Ishikawa (cell line): ENCODE measurements at regions not wholly inside any gene's neighbourhood (a gene's known extent, or its start where the extent isn't known, plus 50 kb on each side); places are given as distances from the start of the nearest gene placed in this dataset.
A peak's percentile ranks its signal among the peaks of the same experiment; 100 is the strongest.

Experiments used
- CEBPB ChIP-seq: IDR thresholded peaks from 2 replicates; pipeline ENCODE4 v1.6.1; 2012
- CREB1 ChIP-seq: IDR thresholded peaks from 2 replicates; pipeline ENCODE4 v1.6.1; 2012; ENCODE audit warnings: low read depth
- EGR1 ChIP-seq: IDR thresholded peaks from 2 replicates; pipeline ENCODE4 v1.6.1; 2012
- EP300 ChIP-seq: IDR thresholded peaks from 2 replicates; pipeline ENCODE4 v1.6.1; 2012; ENCODE audit warnings: borderline replicate concordance
- FOXM1 ChIP-seq: IDR thresholded peaks from 2 replicates; pipeline ENCODE4 v1.6.1; 2012; ENCODE audit warnings: low read depth, borderline replicate concordance
- MAX ChIP-seq: IDR thresholded peaks from 2 replicates; pipeline ENCODE4 v1.6.1; 2012
- NFIC ChIP-seq: IDR thresholded peaks from 2 replicates; pipeline ENCODE4 v1.6.1; 2012
- RAD21 ChIP-seq: IDR thresholded peaks from 2 replicates; pipeline ENCODE4 v1.6.1; 2012; ENCODE audit warnings: low read depth
- TAF1 ChIP-seq: IDR thresholded peaks from 2 replicates; pipeline ENCODE4 v1.6.1; 2012; ENCODE audit warnings: low read depth, mild to moderate bottlenecking
- TCF12 ChIP-seq: IDR thresholded peaks from 2 replicates; pipeline ENCODE4 v1.6.1; 2012; ENCODE audit warnings: low read depth
- TEAD4 ChIP-seq: IDR thresholded peaks from 2 replicates; pipeline ENCODE4 v1.6.1; 2012
- YY1 ChIP-seq: IDR thresholded peaks from 2 replicates; pipeline ENCODE4 v1.6.1; 2012; ENCODE audit warnings: low read depth
- ZBTB7A ChIP-seq: IDR thresholded peaks from 2 replicates; pipeline ENCODE4 v1.6.1; 2012; ENCODE audit warnings: low read depth
- TF ChIP-seq, protein P1 (sequence below): IDR thresholded peaks from 2 replicates; pipeline ENCODE4 v1.6.1; 2012; ENCODE audit warnings: low read depth, mild to moderate bottlenecking
- TF ChIP-seq, protein P2 (sequence below): IDR thresholded peaks from 2 replicates; pipeline ENCODE4 v1.6.1; 2012

DNA sequence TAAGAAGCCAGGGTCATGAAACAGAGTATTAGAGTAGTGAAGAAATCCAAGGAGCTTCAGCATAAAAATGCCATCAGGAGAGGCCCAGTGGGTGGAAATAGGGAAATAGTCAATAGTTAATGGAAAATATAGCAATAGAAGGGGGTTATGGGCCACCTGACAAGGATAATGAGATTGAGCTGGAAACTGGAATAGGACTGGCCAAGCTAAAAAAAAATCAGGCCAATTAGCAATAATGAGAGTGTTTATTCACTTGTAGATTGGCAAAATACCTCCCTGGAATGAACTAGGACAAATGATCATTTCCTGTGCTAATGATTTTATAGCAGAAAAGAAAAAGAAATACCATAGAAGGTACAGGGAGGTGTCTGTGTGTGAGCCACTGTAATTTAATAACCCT lies 97.9 kb downstream of the PLCE1 start:
- TF ChIP-seq CREB1 (no peak), ZBTB7A (no peak), FOXM1 (no peak), EP300 (no peak), TEAD4 (no peak), RAD21 (no peak), TCF12 (no peak), CEBPB (no peak), EGR1 (no peak), TAF1 (no peak), MAX (no peak), NFIC (no peak), YY1 (no peak)
- TF ChIP-seq, protein P1, sequence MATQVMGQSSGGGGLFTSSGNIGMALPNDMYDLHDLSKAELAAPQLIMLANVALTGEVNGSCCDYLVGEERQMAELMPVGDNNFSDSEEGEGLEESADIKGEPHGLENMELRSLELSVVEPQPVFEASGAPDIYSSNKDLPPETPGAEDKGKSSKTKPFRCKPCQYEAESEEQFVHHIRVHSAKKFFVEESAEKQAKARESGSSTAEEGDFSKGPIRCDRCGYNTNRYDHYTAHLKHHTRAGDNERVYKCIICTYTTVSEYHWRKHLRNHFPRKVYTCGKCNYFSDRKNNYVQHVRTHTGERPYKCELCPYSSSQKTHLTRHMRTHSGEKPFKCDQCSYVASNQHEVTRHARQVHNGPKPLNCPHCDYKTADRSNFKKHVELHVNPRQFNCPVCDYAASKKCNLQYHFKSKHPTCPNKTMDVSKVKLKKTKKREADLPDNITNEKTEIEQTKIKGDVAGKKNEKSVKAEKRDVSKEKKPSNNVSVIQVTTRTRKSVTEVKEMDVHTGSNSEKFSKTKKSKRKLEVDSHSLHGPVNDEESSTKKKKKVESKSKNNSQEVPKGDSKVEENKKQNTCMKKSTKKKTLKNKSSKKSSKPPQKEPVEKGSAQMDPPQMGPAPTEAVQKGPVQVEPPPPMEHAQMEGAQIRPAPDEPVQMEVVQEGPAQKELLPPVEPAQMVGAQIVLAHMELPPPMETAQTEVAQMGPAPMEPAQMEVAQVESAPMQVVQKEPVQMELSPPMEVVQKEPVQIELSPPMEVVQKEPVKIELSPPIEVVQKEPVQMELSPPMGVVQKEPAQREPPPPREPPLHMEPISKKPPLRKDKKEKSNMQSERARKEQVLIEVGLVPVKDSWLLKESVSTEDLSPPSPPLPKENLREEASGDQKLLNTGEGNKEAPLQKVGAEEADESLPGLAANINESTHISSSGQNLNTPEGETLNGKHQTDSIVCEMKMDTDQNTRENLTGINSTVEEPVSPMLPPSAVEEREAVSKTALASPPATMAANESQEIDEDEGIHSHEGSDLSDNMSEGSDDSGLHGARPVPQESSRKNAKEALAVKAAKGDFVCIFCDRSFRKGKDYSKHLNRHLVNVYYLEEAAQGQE: no peak
- TF ChIP-seq, protein P2, sequence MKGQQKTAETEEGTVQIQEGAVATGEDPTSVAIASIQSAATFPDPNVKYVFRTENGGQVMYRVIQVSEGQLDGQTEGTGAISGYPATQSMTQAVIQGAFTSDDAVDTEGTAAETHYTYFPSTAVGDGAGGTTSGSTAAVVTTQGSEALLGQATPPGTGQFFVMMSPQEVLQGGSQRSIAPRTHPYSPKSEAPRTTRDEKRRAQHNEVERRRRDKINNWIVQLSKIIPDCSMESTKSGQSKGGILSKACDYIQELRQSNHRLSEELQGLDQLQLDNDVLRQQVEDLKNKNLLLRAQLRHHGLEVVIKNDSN: no peak

- TF ChIP-seq, protein P1: no peak
- TF ChIP-seq TEAD4 (no peak), ZBTB7A (no peak), CEBPB (0 out of 2 replicates have a peak, but pooled peaks have one; percentile 19), YY1 (no peak), EGR1 (no peak), NFIC (peak; percentile 89)
These were observed 99.1 kb downstream of the PLCE1 start for GRCh38 chr10:94092848-94093247.

DNA sequence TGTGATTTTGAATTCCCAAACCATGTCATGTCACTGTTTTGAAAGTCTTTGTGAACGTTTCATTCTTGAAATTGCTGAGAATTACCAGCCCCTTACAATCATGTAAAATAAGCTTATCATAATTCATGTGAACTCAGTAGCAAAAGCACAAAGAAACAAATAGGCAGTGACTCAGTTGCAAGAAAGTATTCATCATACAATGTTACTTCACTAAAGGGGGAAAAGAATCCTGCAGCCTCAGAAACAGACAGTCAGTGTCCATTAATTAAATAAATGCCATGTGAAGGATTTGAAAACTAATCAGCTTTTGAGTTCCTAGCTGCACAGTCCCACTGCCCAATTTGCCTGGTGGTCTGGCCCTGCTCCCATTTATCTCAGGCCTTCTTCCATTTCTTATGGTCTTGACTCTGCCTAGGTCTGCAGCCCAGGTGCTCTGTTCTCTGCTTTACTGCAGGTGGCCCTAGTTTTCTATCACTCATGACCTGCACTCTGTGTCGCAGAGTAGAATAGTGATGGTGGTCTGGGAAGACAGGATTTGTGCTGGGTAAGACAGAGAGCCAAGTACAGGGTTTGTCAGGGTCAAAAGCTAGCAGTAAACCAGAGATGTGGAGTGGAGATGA lies 99.7 kb downstream of the PLCE1 start:
- TF ChIP-seq EP300 (no peak), EGR1 (no peak), TEAD4 (no peak), TAF1 (no peak), CREB1 (no peak), MAX (no peak), CEBPB (no peak), NFIC (no peak), RAD21 (no peak), YY1 (no peak)
- TF ChIP-seq, protein P1: no peak

DNA sequence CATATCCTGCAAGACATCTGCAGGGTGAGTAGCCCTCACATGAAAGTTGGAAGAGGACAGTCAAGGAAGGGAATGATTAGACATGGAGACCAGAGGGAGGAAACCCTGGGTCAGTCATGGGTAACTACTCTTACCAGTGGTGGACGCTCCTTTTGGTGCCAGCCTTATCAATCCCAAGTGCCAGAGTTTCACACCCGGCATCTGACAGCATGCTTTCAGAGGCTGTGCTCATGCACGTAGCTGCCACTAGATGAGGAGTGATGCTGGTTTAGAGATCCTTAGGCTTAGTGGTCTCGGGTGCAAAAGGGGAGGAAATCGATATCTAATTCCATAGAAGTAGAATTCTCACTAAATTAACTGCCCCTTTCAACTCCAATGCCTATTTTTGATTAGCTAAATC lies 100.8 kb downstream of the PLCE1 start:
- TF ChIP-seq TAF1 (no peak), EGR1 (no peak), RAD21 (no peak), ZBTB7A (no peak), TEAD4 (no peak), EP300 (no peak), YY1 (no peak), CREB1 (no peak), FOXM1 (no peak), MAX (no peak), TCF12 (no peak)
- TF ChIP-seq, protein P2: no peak
- TF ChIP-seq, protein P1: no peak
